ENCODE measurements at regions not wholly inside any gene's neighbourhood (a gene's known extent, or its start where the extent isn't known, plus 50 kb on each side); places are given as distances from the start of the nearest gene placed in this dataset.

DNA sequence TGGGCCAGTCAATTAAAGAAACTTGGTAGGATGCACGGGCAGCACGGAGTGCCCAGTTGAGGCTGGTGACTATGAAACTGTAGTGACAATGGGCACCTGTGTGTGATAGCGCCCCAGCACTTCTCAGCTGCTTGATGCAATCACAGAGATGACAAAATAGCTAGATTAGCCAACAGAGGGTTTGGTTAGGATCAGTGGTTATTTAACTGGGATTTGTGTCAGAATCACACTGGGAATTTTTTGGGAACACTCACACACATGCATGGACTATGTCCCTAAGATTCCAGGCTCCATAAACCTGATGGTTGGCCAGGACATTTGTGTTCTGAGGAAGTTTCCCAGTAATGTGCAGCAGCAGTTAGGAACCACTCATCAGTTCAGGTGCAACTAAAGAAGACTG lies 51.2 kb upstream of the DAAM1 start:
- TF ChIP-seq, protein P1, sequence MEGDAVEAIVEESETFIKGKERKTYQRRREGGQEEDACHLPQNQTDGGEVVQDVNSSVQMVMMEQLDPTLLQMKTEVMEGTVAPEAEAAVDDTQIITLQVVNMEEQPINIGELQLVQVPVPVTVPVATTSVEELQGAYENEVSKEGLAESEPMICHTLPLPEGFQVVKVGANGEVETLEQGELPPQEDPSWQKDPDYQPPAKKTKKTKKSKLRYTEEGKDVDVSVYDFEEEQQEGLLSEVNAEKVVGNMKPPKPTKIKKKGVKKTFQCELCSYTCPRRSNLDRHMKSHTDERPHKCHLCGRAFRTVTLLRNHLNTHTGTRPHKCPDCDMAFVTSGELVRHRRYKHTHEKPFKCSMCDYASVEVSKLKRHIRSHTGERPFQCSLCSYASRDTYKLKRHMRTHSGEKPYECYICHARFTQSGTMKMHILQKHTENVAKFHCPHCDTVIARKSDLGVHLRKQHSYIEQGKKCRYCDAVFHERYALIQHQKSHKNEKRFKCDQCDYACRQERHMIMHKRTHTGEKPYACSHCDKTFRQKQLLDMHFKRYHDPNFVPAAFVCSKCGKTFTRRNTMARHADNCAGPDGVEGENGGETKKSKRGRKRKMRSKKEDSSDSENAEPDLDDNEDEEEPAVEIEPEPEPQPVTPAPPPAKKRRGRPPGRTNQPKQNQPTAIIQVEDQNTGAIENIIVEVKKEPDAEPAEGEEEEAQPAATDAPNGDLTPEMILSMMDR (IDR thresholded peaks at IDR 0.05; ENCODE audit: borderline replicate concordance, extremely low read depth, low read length, poor library complexity, severe bottlenecking), result no peak
- TF ChIP-seq EZH2 (IDR thresholded peaks at IDR 0.05; ENCODE audit: borderline replicate concordance, low read depth, low read length, severe bottlenecking), result no peak

Measured in DND-41 (cell line).